Lung (tissue), 11 donors: ENCODE measurements at regions not wholly inside any gene's neighbourhood (a gene's known extent, or its start where the extent isn't known, plus 50 kb on each side); places are given as distances from the start of the nearest gene placed in this dataset.

Experiments used
- ATAC-seq: fragments of 200-7000 bp; cut with Tn5 transposase; one replicate; pipeline ENCODE4 v1.9.1; 2020; ENCODE audit warnings: moderate number of reproducible peaks; ENCODE audit not compliant: insufficient read depth, low FRiP score
- DNase-seq, 3 donors: peaks; one replicate each; pipeline ENCODE4 v3.0.0-alpha.2; 2013 to 2017
- H3K27ac ChIP-seq, 2 donors: one replicate each; pipeline ENCODE4 v1.5.1; 2013; ENCODE audit warnings: mild to moderate bottlenecking in 2 of 2, moderate library complexity in 2 of 2, control low read depth in 1 of 2, inconsistent platforms in 1 of 2, low read depth in 1 of 2, low read length in 1 of 2
- H3K27me3 ChIP-seq, 3 donors: one replicate each; pipeline ENCODE4 v1.5.1; 2013; ENCODE audit warnings: low read length in 2 of 3; ENCODE audit not compliant: control insufficient read depth in 3 of 3, insufficient read depth in 3 of 3
- H3K36me3 ChIP-seq, 4 donors: one replicate each; pipeline ENCODE4 v1.5.1; 2013; ENCODE audit warnings: low read length in 4 of 4, mild to moderate bottlenecking in 1 of 4, moderate library complexity in 1 of 4; ENCODE audit not compliant: control insufficient read depth in 4 of 4, insufficient read depth in 4 of 4
- H3K4me1 ChIP-seq, 5 donors: one replicate each; pipeline ENCODE4 v1.5.1; 2013; ENCODE audit warnings: low read length in 5 of 5, mild to moderate bottlenecking in 2 of 5, moderate library complexity in 1 of 5; ENCODE audit not compliant: control insufficient read depth in 5 of 5, insufficient read depth in 5 of 5
- H3K4me3 ChIP-seq: one replicate; pipeline ENCODE4 v1.5.1; 2013; ENCODE audit warnings: mild to moderate bottlenecking, control low read depth, moderate library complexity
- H3K9ac ChIP-seq, 2 donors: one replicate each; pipeline ENCODE4 v1.5.1; 2013; ENCODE audit warnings: low read length in 2 of 2, control low read depth in 1 of 2; ENCODE audit not compliant: insufficient read depth in 1 of 2
- H3K9me3 ChIP-seq, 4 donors: one replicate each; pipeline ENCODE4 v1.5.1; 2013; ENCODE audit warnings: low read length in 3 of 4, mild to moderate bottlenecking in 1 of 4, moderate library complexity in 1 of 4; ENCODE audit not compliant: control insufficient read depth in 4 of 4, insufficient read depth in 3 of 4
- WGBS, 2 donors: extraction: QIAGEN DNeasy Blood & Tissue Kit; methylation state at CpG; one replicate each; pipeline ENCODE4 v1.1.7; 2013; 5-methylcytosine and 5-hydroxymethylcytosine counted together
- TF ChIP-seq, protein P1 (sequence below): IDR thresholded peaks from 2 replicates; pipeline ENCODE4 v1.5.1; 2012; ENCODE audit warnings: mild to moderate bottlenecking; ENCODE audit errors: control extremely low read depth, extremely low read depth
- donor health status: control.
- donor health status: control.
- donor health status: Bipolar disorder and iron deficiency.
- donor health status: healthy.
- donor health status: DM: yes; HTN: yes; CAD: no.

DNA sequence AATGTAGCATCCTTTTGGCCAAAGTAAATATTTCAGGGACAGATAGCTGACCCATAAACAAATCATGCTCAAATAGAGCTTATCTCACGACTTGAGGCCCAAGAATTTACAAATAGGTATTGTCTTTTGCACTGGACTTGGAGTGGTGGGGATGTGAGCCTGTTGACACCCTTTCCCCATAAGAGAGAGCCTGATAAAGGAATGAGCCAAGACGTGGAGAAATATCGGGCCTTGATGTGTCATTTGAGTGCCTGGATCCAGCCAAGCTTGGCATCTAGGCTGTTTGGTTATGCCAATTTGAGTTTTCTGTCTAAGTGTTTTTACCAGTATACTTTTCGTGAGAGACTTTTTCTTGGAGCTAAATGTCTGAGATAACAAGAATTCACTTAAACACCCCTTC lies 112.9 kb upstream of the RGMA start:
- Histone ChIP-seq H3K9ac (no peak overlapping the region), H3K4me1 (peaks cover 0 to 10% (median 0%) of the 10 kb centered on the region in 5 donors), H3K27ac (no peak overlapping the region), H3K36me3 (no peaks in the 10 kb centered on the region), H3K9me3 (peaks cover 0 to 2% (median under 1%) of the 10 kb centered on the region in 4 donors), H3K4me3 (no peak overlapping the region), H3K27me3 (no peaks in the 10 kb centered on the region)
- DNase-seq: no peak
- WGBS, 2 donors: 73 to 88% methylated on average over 4 of the region's 4 CpGs
- TF ChIP-seq, protein P1, sequence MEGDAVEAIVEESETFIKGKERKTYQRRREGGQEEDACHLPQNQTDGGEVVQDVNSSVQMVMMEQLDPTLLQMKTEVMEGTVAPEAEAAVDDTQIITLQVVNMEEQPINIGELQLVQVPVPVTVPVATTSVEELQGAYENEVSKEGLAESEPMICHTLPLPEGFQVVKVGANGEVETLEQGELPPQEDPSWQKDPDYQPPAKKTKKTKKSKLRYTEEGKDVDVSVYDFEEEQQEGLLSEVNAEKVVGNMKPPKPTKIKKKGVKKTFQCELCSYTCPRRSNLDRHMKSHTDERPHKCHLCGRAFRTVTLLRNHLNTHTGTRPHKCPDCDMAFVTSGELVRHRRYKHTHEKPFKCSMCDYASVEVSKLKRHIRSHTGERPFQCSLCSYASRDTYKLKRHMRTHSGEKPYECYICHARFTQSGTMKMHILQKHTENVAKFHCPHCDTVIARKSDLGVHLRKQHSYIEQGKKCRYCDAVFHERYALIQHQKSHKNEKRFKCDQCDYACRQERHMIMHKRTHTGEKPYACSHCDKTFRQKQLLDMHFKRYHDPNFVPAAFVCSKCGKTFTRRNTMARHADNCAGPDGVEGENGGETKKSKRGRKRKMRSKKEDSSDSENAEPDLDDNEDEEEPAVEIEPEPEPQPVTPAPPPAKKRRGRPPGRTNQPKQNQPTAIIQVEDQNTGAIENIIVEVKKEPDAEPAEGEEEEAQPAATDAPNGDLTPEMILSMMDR: no peak
- ATAC-seq: no peak

DNA sequence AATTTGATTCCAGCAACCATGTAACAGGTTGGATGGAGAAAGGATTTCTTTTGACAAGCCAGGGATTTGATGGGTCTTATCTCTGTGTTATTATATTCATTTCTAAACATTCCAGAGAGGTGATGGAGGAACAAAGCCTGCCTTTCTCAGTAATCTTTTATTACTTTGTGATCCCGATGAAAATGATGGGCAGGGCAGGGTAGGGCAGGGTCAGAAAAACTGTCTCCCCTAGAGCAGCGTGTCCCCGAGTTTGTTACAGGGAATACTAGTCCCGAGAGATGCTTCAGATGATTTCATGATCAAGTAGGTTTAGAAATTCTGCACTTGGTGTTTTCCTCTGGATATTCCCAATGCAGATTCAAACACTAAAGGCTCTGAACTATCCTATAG lies 111.8 kb upstream of the RGMA start:
- no peaks in the 10 kb centered on the region for H3K27me3 ChIP-seq
- no peak overlapping the region for H3K9ac ChIP-seq
- no peak overlapping the region for H3K4me3 ChIP-seq
- DNase-seq (no peak), ATAC-seq (no peak)
- H3K9me3 ChIP-seq: peaks cover 0 to 7% (median under 1%) of the 10 kb centered on the region in 4 donors
- 67 to 91% methylated on average over 4 of the region's 4 CpGs for WGBS, 2 donors
- TF ChIP-seq, protein P1: no peak
- no peaks in the 10 kb centered on the region for H3K36me3 ChIP-seq
- no peak overlapping the region for H3K27ac ChIP-seq
- no peaks in the 10 kb centered on the region for H3K4me1 ChIP-seq

DNA sequence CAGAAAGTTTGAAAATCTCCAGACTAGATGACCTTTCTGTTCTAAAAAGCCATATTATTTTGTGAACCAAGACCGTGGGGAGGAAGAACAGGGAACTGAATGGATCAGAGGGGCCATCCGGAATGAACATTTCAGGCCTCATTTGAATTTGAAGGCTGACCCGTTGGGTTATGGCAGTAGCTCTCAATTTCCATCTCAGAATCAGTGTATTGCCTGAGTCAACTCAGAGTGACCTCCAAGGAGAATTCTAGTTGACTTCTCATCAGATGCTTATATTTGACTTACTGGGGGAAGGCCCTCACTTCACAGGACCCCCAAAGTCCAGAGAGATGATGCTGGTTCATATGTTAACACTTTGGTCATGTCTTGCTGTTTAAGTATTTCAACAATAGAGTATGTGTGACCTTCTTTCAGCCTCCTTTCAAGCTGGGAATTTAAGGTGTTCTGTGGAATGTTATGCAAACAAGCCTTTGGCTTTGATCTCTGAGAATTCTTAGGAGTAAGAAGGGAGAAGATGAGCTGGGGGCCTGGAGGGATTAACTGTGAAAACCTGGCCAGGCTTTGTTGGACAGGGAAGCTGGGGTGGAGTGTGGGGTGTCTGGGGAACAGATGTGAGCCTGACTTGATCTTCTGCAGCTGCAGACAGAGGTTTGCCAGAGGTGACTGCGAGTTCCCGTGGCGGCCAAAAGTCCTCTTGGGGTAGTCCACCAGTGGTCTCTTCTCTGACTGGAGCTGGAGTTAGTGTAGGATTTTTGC lies 111.2 kb upstream of the RGMA start:
- peak overlapping the region in 1 of 2 donors; percentile 16 for H3K27ac ChIP-seq
- H3K9ac ChIP-seq: no peak overlapping the region
- TF ChIP-seq, protein P1: no peak
- 71 to 86% methylated on average over 6 of the region's 6 CpGs for WGBS, 2 donors
- DNase-seq: no peak
- H3K4me3 ChIP-seq: no peak overlapping the region
- H3K36me3 ChIP-seq: no peaks in the 10 kb centered on the region
- no peak for ATAC-seq
- H3K4me1 ChIP-seq: no peaks in the 10 kb centered on the region
- no peaks in the 10 kb centered on the region for H3K27me3 ChIP-seq
- peaks cover 0 to 7% (median under 1%) of the 10 kb centered on the region in 4 donors for H3K9me3 ChIP-seq
